NOMO-1 (cell line): ENCODE measurements at regions not wholly inside any gene's neighbourhood (a gene's known extent, or its start where the extent isn't known, plus 50 kb on each side); places are given as distances from the start of the nearest gene placed in this dataset.
"Not testable (repeated sequence)": the region's sequence is repeated elsewhere in the genome, so short reads cannot be mapped to it uniquely, and the experiment has no call there.

Experiments used
- DNase-seq, 2 experiments: peaks; one replicate each; lab custom pipeline; 2025; ENCODE audit not compliant: unreplicated experiment in 2 of 2; lab: John Stamatoyannopoulos, UW

GRCh38 chr6:85772641-85773040 is 130.0 kb upstream of the SYNCRIP start:
- no peak for DNase-seq

- DNase-seq, result no peak
These were observed 129.3 kb upstream of the SYNCRIP start for GRCh38 chr6:85771925-85772430.

GRCh38 chr6:85771455-85771854 is 128.8 kb upstream of the SYNCRIP start:
- DNase-seq, result no peak

- DNase-seq, result no peak
These were observed 122.2 kb upstream of the SYNCRIP start for GRCh38 chr6:85764844-85765243.

GRCh38 chr6:85756982-85757381 is 114.3 kb upstream of the SYNCRIP start:
- DNase-seq, result peak in 1 of 2 experiments; percentile 22

- no peak for DNase-seq
These were observed 112.2 kb upstream of the SYNCRIP start for GRCh38 chr6:85754894-85755293.

GRCh38 chr6:85752602-85753001 is 109.9 kb upstream of the SYNCRIP start:
- DNase-seq, result no peak

- DNase-seq, result no peak
These were observed 108.8 kb upstream of the SYNCRIP start for GRCh38 chr6:85751374-85752055.

GRCh38 chr6:85750146-85750545 is 107.5 kb upstream of the SYNCRIP start:
- DNase-seq, result not testable (repeated sequence)

- no peak for DNase-seq
These were observed 106.5 kb upstream of the SYNCRIP start for GRCh38 chr6:85749236-85749635.

GRCh38 chr6:85747666-85748065 is 105.0 kb upstream of the SYNCRIP start:
- no peak for DNase-seq

- no peak for DNase-seq
These were observed 104.4 kb upstream of the SYNCRIP start for GRCh38 chr6:85747093-85747492.

- DNase-seq, result no peak
These were observed 101.8 kb upstream of the SYNCRIP start for GRCh38 chr6:85744433-85744970.

- DNase-seq, result no peak
These were observed 83.5 kb upstream of the SYNCRIP start for GRCh38 chr6:85726206-85726605.

- DNase-seq, result no peak
These were observed 73.1 kb upstream of the SYNCRIP start for GRCh38 chr6:85715797-85716196.

GRCh38 chr6:85714893-85715530 is 72.3 kb upstream of the SYNCRIP start:
- DNase-seq, result no peak

- DNase-seq, result no peak
These were observed 69.7 kb upstream of the SYNCRIP start for GRCh38 chr6:85712346-85712745.

GRCh38 chr6:85707515-85708145 is 64.9 kb upstream of the SYNCRIP start:
- DNase-seq, result peak in 1 of 2 experiments; percentile 48

GRCh38 chr6:85706272-85706671 is 63.6 kb upstream of the SYNCRIP start:
- DNase-seq, result no peak

- no peak for DNase-seq
These were observed 62.5 kb upstream of the SYNCRIP start for GRCh38 chr6:85705220-85705619.

- no peak for DNase-seq
These were observed 60.7 kb upstream of the SYNCRIP start for GRCh38 chr6:85703406-85703805.
